ENCODE measurements at regions not wholly inside any gene's neighbourhood (a gene's known extent, or its start where the extent isn't known, plus 50 kb on each side); places are given as distances from the start of the nearest gene placed in this dataset.

GRCh38 chr14:101370593-101371569 lies 190.4 kb upstream of the DIO3 start:
- Histone ChIP-seq H3K36me3 (ENCODE audit: insufficient read depth, low read length) (no peaks in the 10 kb centered on the region), H3K79me2 (ENCODE audit: insufficient read depth, low read depth, low read length) (no peaks in the 10 kb centered on the region), H3K9me3 (ENCODE audit: low read length) (no peaks in the 10 kb centered on the region), H3K9me2 (ENCODE audit: insufficient read depth, low read length) (no peaks in the 10 kb centered on the region), H3K4me3 (ENCODE audit: low read depth, low read length, poor library complexity, severe bottlenecking) (no peak overlapping the region), H4K20me1 (ENCODE audit: insufficient read depth, low read length) (no peaks in the 10 kb centered on the region), H3K4me1 (ENCODE audit: insufficient read depth, low read length, poor library complexity, severe bottlenecking) (peaks cover 37% of the 10 kb centered on the region), H2AFZ (ENCODE audit: low read length) (no peak overlapping the region), H3K27ac (ENCODE audit: low read depth, low read length, poor library complexity, severe bottlenecking) (no peak overlapping the region), H3K4me2 (ENCODE audit: low read length) (no peak overlapping the region)
- no peak for TF ChIP-seq EZH2phosphoT487 (IDR thresholded peaks at IDR 0.05; ENCODE audit: borderline replicate concordance, low read depth, low read length)
- TF ChIP-seq CTCF (conservative IDR thresholded peaks at IDR 0.05; ENCODE audit: low read length) = no peak
- CTCF ChIA-PET (ENCODE audit: unreplicated experiment) = interaction anchor here (0.6 kb wide), 1 partner anchor 15 kb away, joined by 3 read pairs; no protein-coding TSS in a partner anchor
- POLR2A ChIA-PET = interaction anchor here (0.6 kb wide), 2 partner anchors 15 to 19 kb away, joined by 3 read pairs; no protein-coding TSS in a partner anchor
- no peak for DNase-seq (ENCODE audit: low spot score)
- intact Hi-C loops (cut with micrococcal nuclease; ENCODE audit: unreplicated experiment) = no loop called here
- no TSS peak for BruUV-seq (replicated peaks)

GRCh38 chr14:101371799-101372793 lies 189.2 kb upstream of the DIO3 start:
- no peaks in the 10 kb centered on the region for H3K9me3 ChIP-seq (ENCODE audit: low read length)
- no peaks in the 10 kb centered on the region for H3K36me3 ChIP-seq (ENCODE audit: insufficient read depth, low read length)
- no peaks in the 10 kb centered on the region for H3K79me2 ChIP-seq (ENCODE audit: insufficient read depth, low read depth, low read length)
- H4K20me1 ChIP-seq (ENCODE audit: insufficient read depth, low read length) = no peaks in the 10 kb centered on the region
- TF ChIP-seq EZH2phosphoT487 (IDR thresholded peaks at IDR 0.05; ENCODE audit: borderline replicate concordance, low read depth, low read length) = no peak
- TF ChIP-seq CTCF (conservative IDR thresholded peaks at IDR 0.05; ENCODE audit: low read length) = no peak
- 0 out of 2 replicates have a peak overlapping the region, but pooled peaks have one; percentile 9 for H2AFZ ChIP-seq (ENCODE audit: low read length)
- H3K27ac ChIP-seq (ENCODE audit: low read depth, low read length, poor library complexity, severe bottlenecking) = no peak overlapping the region
- POLR2A ChIA-PET = no interaction called here
- H3K4me2 ChIP-seq (ENCODE audit: low read length) = no peak overlapping the region
- intact Hi-C loops (cut with micrococcal nuclease; ENCODE audit: unreplicated experiment) = no loop called here
- peaks cover 25% of the 10 kb centered on the region for H3K4me1 ChIP-seq (ENCODE audit: insufficient read depth, low read length, poor library complexity, severe bottlenecking)
- no peaks in the 10 kb centered on the region for H3K9me2 ChIP-seq (ENCODE audit: insufficient read depth, low read length)
- CTCF ChIA-PET (ENCODE audit: unreplicated experiment) = no interaction called here
- no peak for DNase-seq (ENCODE audit: low spot score)
- H3K4me3 ChIP-seq (ENCODE audit: low read depth, low read length, poor library complexity, severe bottlenecking) = no peak overlapping the region
- no TSS peak for BruUV-seq (replicated peaks)

Measured in OCI-LY7 (cell line).